ENCODE measurements at regions not wholly inside any gene's neighbourhood (a gene's known extent, or its start where the extent isn't known, plus 50 kb on each side); places are given as distances from the start of the nearest gene placed in this dataset.
"Not testable (repeated sequence)": the region's sequence is repeated elsewhere in the genome, so short reads cannot be mapped to it uniquely, and the experiment has no call there.

- H3K27ac ChIP-seq, result no peak overlapping the region
- no peaks in the 10 kb centered on the region for H3K36me3 ChIP-seq
- no peaks in the 10 kb centered on the region for H3K27me3 ChIP-seq (ENCODE audit: insufficient read depth, low read depth, severe bottlenecking)
- TF ChIP-seq CTCF (IDR thresholded peaks at IDR 0.05; ENCODE audit: low read depth, low read length), result no peak
- no peak overlapping the region for H3K4me3 ChIP-seq (ENCODE audit: low read depth, low read length)
- H3K9me3 ChIP-seq (ENCODE audit: severe bottlenecking), result peaks cover 5% of the 10 kb centered on the region
- DNase-seq, result no peak
Observed at GRCh38 chr7:67359900-67360299, 363.3 kb downstream of the TYW1 start.

GRCh38 chr7:67361150-67361549 is 364.5 kb downstream of the TYW1 start:
- TF ChIP-seq CTCF (IDR thresholded peaks at IDR 0.05; ENCODE audit: low read depth, low read length), result no peak

GRCh38 chr7:67364441-67365017 is 367.9 kb downstream of the TYW1 start:
- no peak for TF ChIP-seq CTCF (IDR thresholded peaks at IDR 0.05; ENCODE audit: low read depth, low read length)
- Histone ChIP-seq H3K27ac (no peak overlapping the region), H3K36me3 (no peaks in the 10 kb centered on the region), H3K4me3 (ENCODE audit: low read depth, low read length) (no peak overlapping the region), H3K9me3 (ENCODE audit: severe bottlenecking) (no peaks in the 10 kb centered on the region), H3K27me3 (ENCODE audit: insufficient read depth, low read depth, severe bottlenecking) (no peaks in the 10 kb centered on the region)
- no peak for DNase-seq

More at GRCh38 chr7:67361150-67361549, 364.5 kb downstream of the TYW1 start:
- no peaks in the 10 kb centered on the region for H3K27me3 ChIP-seq (ENCODE audit: insufficient read depth, low read depth, severe bottlenecking)
- H3K36me3 ChIP-seq, result no peaks in the 10 kb centered on the region
- peaks cover 5% of the 10 kb centered on the region for H3K9me3 ChIP-seq (ENCODE audit: severe bottlenecking)
- no peak overlapping the region for H3K27ac ChIP-seq
- DNase-seq, result no peak
- no peak overlapping the region for H3K4me3 ChIP-seq (ENCODE audit: low read depth, low read length)

GRCh38 chr7:67371429-67372305 is 375.0 kb downstream of the TYW1 start:
- Histone ChIP-seq H3K27me3 (ENCODE audit: insufficient read depth, low read depth, severe bottlenecking) (no peaks in the 10 kb centered on the region), H3K36me3 (no peaks in the 10 kb centered on the region), H3K27ac (no peak overlapping the region), H3K9me3 (ENCODE audit: severe bottlenecking) (no peaks in the 10 kb centered on the region), H3K4me3 (ENCODE audit: low read depth, low read length) (no peak overlapping the region)
- peak; percentile 78 for TF ChIP-seq CTCF (IDR thresholded peaks at IDR 0.05; ENCODE audit: low read depth, low read length)
- DNase-seq, result peak; percentile 64

- not testable (repeated sequence) for H3K36me3 ChIP-seq; H3K9me3 ChIP-seq (ENCODE audit: severe bottlenecking)
Observed at GRCh38 chr7:67373389-67373788, 376.8 kb downstream of the TYW1 start.

GRCh38 chr7:67375427-67375826 is 378.8 kb downstream of the TYW1 start:
- H3K36me3 ChIP-seq, result no peaks in the 10 kb centered on the region
- DNase-seq, result no peak
- TF ChIP-seq CTCF (IDR thresholded peaks at IDR 0.05; ENCODE audit: low read depth, low read length), result no peak
- H3K9me3 ChIP-seq (ENCODE audit: severe bottlenecking), result no peaks in the 10 kb centered on the region
- H3K4me3 ChIP-seq (ENCODE audit: low read depth, low read length), result no peak overlapping the region
- no peak overlapping the region for H3K27ac ChIP-seq
- no peaks in the 10 kb centered on the region for H3K27me3 ChIP-seq (ENCODE audit: insufficient read depth, low read depth, severe bottlenecking)

More at GRCh38 chr7:67373389-67373788, 376.8 kb downstream of the TYW1 start:
- H3K4me3 ChIP-seq (ENCODE audit: low read depth, low read length); H3K27me3 ChIP-seq (ENCODE audit: insufficient read depth, low read depth, severe bottlenecking); H3K27ac ChIP-seq; DNase-seq: not testable (repeated sequence)
